B cell (primary cell): ENCODE measurements at regions not wholly inside any gene's neighbourhood (a gene's known extent, or its start where the extent isn't known, plus 50 kb on each side); places are given as distances from the start of the nearest gene placed in this dataset.

Source experiments
- ATAC-seq: fragments of 200-7000 bp; cut with Tn5 transposase; one replicate; pipeline ENCODE4 v1.10.0; 2021; ENCODE audit warnings: low read depth, mild to moderate bottlenecking, moderate number of reproducible peaks, moderate library complexity
- CTCF ChIA-PET: fragments of 350-600 bp; sonication (Branson Sonifier 250); formaldehyde crosslinking; loops from one replicate; lab custom pipeline; 2021; ENCODE audit warnings: antibody characterized with exemption, inconsistent platforms; lab: Charles Lee
- POLR2A ChIA-PET: fragments of 350-600 bp; sonication (Branson Sonifier 250); formaldehyde crosslinking; loops from one replicate; lab custom pipeline; 2021; ENCODE audit warnings: antibody characterized with exemption; lab: Charles Lee
- DNase-seq: peaks from one replicate; pipeline ENCODE4 v3.0.0; 2013
- H2AFZ ChIP-seq: 2 replicates; pipeline ENCODE4 v1.6.1; 2012; ENCODE audit warnings: mild to moderate bottlenecking, low read depth, low read length; ENCODE audit not compliant: insufficient read depth, poor library complexity, severe bottlenecking
- H3K27ac ChIP-seq, 2 donors: 1 replicate in 1 of 2; 2 replicates in 1 of 2; pipeline ENCODE4 v1.5.1; 2012 to 2013; ENCODE audit warnings: low read length in 2 of 2, mild to moderate bottlenecking in 2 of 2, moderate library complexity in 1 of 2
- H3K27me3 ChIP-seq, 4 experiments: fragments of 200-600 bp in 1 of 4; sonication (generic) in 1 of 4; replicated peaks in 1 of 4; 1 replicate in 2 of 4; 2 replicates in 2 of 4; pipeline versions ENCODE4 v1.6.1 to v1.7.0; 2013 to 2016; ENCODE audit warnings: low read length in 3 of 4, mild to moderate bottlenecking in 2 of 4, mixed read lengths in 1 of 4, moderate library complexity in 1 of 4; ENCODE audit not compliant: insufficient read depth in 4 of 4, control insufficient read depth in 3 of 4; ENCODE audit errors: control extremely low read depth in 1 of 4
- H3K36me3 ChIP-seq, 2 experiments: replicated peaks in 1 of 2; 1 replicate in 1 of 2; 2 replicates in 1 of 2; pipeline versions ENCODE4 v1.6.1 to v1.7.1; 2013; ENCODE audit warnings: low read length in 1 of 2; ENCODE audit not compliant: insufficient read depth in 2 of 2, control insufficient read depth in 1 of 2; ENCODE audit errors: control extremely low read depth in 1 of 2, extremely low read depth in 1 of 2
- H3K4me1 ChIP-seq, 2 donors: fragments of 200-600 bp in 1 of 2; sonication (generic) in 1 of 2; 1 replicate in 1 of 2; 2 replicates in 1 of 2; pipeline versions ENCODE4 v1.5.1 to v1.6.1; 2013 to 2017; ENCODE audit warnings: low read length in 2 of 2; ENCODE audit not compliant: control insufficient read depth in 2 of 2, insufficient read depth in 2 of 2
- H3K4me2 ChIP-seq: replicated peaks from 2 replicates; pipeline ENCODE3; 2012; ENCODE audit warnings: mild to moderate bottlenecking, low read depth, low read length; ENCODE audit not compliant: poor library complexity, severe bottlenecking
- H3K4me3 ChIP-seq, 5 experiments: fragments of 200-600 bp in 1 of 5; sonication (generic) in 1 of 5; 1 replicate in 3 of 5; 2 replicates in 2 of 5; pipeline versions ENCODE4 v1.5.1 to v1.7.0; 2011 to 2016; ENCODE audit warnings: low read length in 4 of 5, mild to moderate bottlenecking in 4 of 5, low read depth in 2 of 5, control low read depth in 1 of 5, moderate library complexity in 1 of 5; ENCODE audit not compliant: insufficient read depth in 1 of 5; ENCODE audit errors: control extremely low read depth in 1 of 5, extremely low read depth in 1 of 5
- H3K79me2 ChIP-seq: fragments of 200-600 bp; sonication (generic); one replicate; pipeline ENCODE4 v1.6.0; 2016; ENCODE audit warnings: low read length; ENCODE audit not compliant: control insufficient read depth, insufficient read depth
- H3K9ac ChIP-seq: fragments of 200-600 bp; sonication (generic); 2 replicates; pipeline ENCODE4 v1.6.1; 2017; ENCODE audit warnings: mild to moderate bottlenecking, low read length, moderate library complexity
- H3K9me3 ChIP-seq, 3 donors: one replicate each; pipeline versions ENCODE4 v1.6.1 to v1.7.1; 2013; ENCODE audit warnings: low read length in 2 of 3; ENCODE audit not compliant: control insufficient read depth in 2 of 3, insufficient read depth in 1 of 3; ENCODE audit errors: control extremely low read depth in 1 of 3
- H4K20me1 ChIP-seq: 2 replicates; pipeline ENCODE4 v1.6.0; 2012; ENCODE audit warnings: mild to moderate bottlenecking, low read length; ENCODE audit not compliant: insufficient read depth, control insufficient read depth, poor library complexity, severe bottlenecking
- H3K27ac Mint-ChIP-seq: one replicate; pipeline ENCODE4 v1.8.0; 2021; ENCODE audit warnings: mixed read lengths
- H3K27me3 Mint-ChIP-seq: one replicate; pipeline ENCODE4 v1.8.0; 2021; ENCODE audit warnings: mixed read lengths
- H3K4me1 Mint-ChIP-seq: one replicate; pipeline ENCODE4 v1.8.0; 2021; ENCODE audit warnings: mixed read lengths
- H3K4me3 Mint-ChIP-seq: one replicate; pipeline ENCODE4 v1.8.0; 2021; ENCODE audit warnings: mixed read lengths
- H3K9me3 Mint-ChIP-seq: one replicate; pipeline ENCODE4 v1.8.0; 2022; ENCODE audit warnings: mixed read lengths; ENCODE audit not compliant: insufficient read depth
- EZH2 ChIP-seq: IDR thresholded peaks from 2 replicates; pipeline ENCODE4 v1.6.1; 2012; ENCODE audit warnings: borderline replicate concordance, low read depth, mild to moderate bottlenecking, moderate library complexity, low read length; ENCODE audit not compliant: insufficient read depth, poor library complexity, severe bottlenecking
- WGBS: methylation state at CpG from one replicate; pipeline ENCODE4 v1.1.5; 2013; ENCODE audit warnings: missing lambda C conversion rate; ENCODE audit not compliant: insufficient coverage; 5-methylcytosine and 5-hydroxymethylcytosine counted together
- intact Hi-C: fragments of 100-400 bp; cut with micrococcal nuclease; formaldehyde crosslinking; loops from one replicate; pipeline ENCODE4 v1.10.0; 2022
- TF ChIP-seq, protein P1 (sequence below): fragments of 200-600 bp; IDR thresholded peaks from one replicate; pipeline ENCODE4 v1.8.0; 2022; ENCODE audit warnings: antibody characterized with exemption, mild to moderate bottlenecking

DNA sequence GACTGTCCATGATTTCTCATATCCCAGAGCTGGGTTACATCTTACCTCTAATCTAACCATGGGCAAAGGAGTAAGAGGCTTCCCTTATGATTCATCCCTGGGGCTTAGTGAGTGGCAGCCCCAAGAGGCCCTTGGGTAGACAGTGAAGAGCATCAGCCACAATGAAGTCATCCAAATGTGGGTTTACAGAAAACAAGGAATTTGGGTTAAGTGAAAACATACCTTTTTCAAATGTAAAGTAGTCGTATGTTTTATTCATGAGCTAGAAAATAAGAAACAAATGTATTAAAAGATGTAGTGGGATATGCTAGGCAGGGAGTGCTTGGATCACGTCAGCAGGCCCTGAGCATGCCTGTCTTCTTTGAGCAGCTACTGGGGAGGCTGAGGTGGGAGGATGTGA is 54.0 kb upstream of the ELK3 start:
- Histone ChIP-seq H3K27ac (no peak overlapping the region), H2AFZ (no peak overlapping the region), H3K4me1 (peaks cover 20 to 26% of the 10 kb centered on the region in 2 donors), H3K27me3 (no peaks in the 10 kb centered on the region), H4K20me1 (no peaks in the 10 kb centered on the region), H3K9ac (no peak overlapping the region), H3K79me2 (no peaks in the 10 kb centered on the region), H3K36me3 (no peaks in the 10 kb centered on the region), H3K4me3 (no peak overlapping the region), H3K4me2 (no peak overlapping the region), H3K9me3 (no peaks in the 10 kb centered on the region)
- H3K27ac Mint-ChIP-seq, result no peak overlapping the region
- no peaks in the 10 kb centered on the region for H3K9me3 Mint-ChIP-seq
- ChIA-PET CTCF (no interaction called here), POLR2A (no interaction called here)
- peaks cover 33% of the 10 kb centered on the region for H3K4me1 Mint-ChIP-seq
- intact Hi-C loops, result loop anchor here (5.0 to 10.0 kb wide), 2 partner anchors 33 to 55 kb away; partner anchors contain the start of gene ELK3
- WGBS, result 100% methylated on average over 2 of the region's 2 CpGs
- ATAC-seq (no peak), DNase-seq (no peak)
- no peaks in the 10 kb centered on the region for H3K27me3 Mint-ChIP-seq
- TF ChIP-seq, protein P1, sequence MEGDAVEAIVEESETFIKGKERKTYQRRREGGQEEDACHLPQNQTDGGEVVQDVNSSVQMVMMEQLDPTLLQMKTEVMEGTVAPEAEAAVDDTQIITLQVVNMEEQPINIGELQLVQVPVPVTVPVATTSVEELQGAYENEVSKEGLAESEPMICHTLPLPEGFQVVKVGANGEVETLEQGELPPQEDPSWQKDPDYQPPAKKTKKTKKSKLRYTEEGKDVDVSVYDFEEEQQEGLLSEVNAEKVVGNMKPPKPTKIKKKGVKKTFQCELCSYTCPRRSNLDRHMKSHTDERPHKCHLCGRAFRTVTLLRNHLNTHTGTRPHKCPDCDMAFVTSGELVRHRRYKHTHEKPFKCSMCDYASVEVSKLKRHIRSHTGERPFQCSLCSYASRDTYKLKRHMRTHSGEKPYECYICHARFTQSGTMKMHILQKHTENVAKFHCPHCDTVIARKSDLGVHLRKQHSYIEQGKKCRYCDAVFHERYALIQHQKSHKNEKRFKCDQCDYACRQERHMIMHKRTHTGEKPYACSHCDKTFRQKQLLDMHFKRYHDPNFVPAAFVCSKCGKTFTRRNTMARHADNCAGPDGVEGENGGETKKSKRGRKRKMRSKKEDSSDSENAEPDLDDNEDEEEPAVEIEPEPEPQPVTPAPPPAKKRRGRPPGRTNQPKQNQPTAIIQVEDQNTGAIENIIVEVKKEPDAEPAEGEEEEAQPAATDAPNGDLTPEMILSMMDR, result no peak
- TF ChIP-seq EZH2, result no peak
- H3K4me3 Mint-ChIP-seq, result no peak overlapping the region

DNA sequence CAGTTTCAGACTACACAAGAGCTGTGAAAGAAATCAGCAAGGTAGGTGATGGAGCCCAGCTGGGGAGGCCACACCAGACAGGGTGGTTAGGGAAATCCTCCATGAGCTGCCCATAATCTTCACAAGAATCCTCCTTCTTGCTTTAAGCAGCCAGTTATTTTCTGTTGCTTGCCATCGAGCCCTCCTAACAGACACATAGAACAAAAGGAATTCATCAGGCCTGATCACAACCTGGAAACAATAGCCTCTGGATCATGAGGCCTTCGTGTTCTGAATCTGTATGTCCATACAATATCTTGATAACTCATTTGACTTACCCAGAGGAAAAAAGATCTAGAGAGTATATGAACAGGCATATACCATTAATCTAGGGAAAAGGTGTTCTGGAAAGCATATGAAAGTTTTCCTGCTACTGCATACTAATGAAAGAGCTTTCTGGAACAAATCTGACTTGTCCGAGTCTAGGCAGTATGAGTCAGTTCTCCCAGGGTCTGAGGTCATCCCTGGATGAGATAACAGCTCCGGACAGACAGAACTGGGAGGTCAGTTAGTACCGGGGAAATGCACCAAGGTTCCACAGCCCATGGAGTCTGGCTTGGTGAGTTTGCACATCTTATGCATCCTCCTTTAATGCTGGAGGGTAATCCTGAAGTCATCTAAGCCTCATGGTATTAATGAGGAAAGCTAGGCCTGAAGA is 52.8 kb upstream of the ELK3 start:
- Mint-ChIP-seq H3K27me3 (no peaks in the 10 kb centered on the region), H3K4me1 (peaks cover 34% of the 10 kb centered on the region), H3K9me3 (no peaks in the 10 kb centered on the region), H3K27ac (no peak overlapping the region), H3K4me3 (no peak overlapping the region)
- peaks cover 20 to 27% of the 10 kb centered on the region in 2 donors for H3K4me1 ChIP-seq
- no peak for ATAC-seq
- no peak overlapping the region for H3K4me3 ChIP-seq
- H3K9ac ChIP-seq, result no peak overlapping the region
- intact Hi-C loops, result loop anchor here (5.0 to 10.0 kb wide), 2 partner anchors 34 to 53 kb away; partner anchors contain the start of gene ELK3
- H3K36me3 ChIP-seq, result no peaks in the 10 kb centered on the region
- no peak for TF ChIP-seq EZH2
- TF ChIP-seq, protein P1, result no peak
- no peaks in the 10 kb centered on the region for H3K27me3 ChIP-seq
- no peak for DNase-seq
- ChIA-PET POLR2A (no interaction called here), CTCF (no interaction called here)
- no peaks in the 10 kb centered on the region for H4K20me1 ChIP-seq
- H2AFZ ChIP-seq, result no peak overlapping the region
- no peak overlapping the region for H3K27ac ChIP-seq
- no peak overlapping the region for H3K4me2 ChIP-seq
- H3K79me2 ChIP-seq, result no peaks in the 10 kb centered on the region
- H3K9me3 ChIP-seq, result no peaks in the 10 kb centered on the region
- WGBS, result 100% methylated on average over 4 of the region's 5 CpGs
